Muscle of leg (tissue), 3 donors: ENCODE measurements at regions not wholly inside any gene's neighbourhood (a gene's known extent, or its start where the extent isn't known, plus 50 kb on each side); places are given as distances from the start of the nearest gene placed in this dataset.
"Not testable (repeated sequence)": the region's sequence is repeated elsewhere in the genome, so short reads cannot be mapped to it uniquely, and the experiment has no call there.

Source experiments
- DNase-seq: peaks from one replicate; pipeline ENCODE4 v3.0.0; 2013
- H3K27ac ChIP-seq: one replicate; pipeline ENCODE4 v1.5.1; 2013; ENCODE audit warnings: mild to moderate bottlenecking, low read length, control low read depth
- H3K27me3 ChIP-seq: one replicate; pipeline ENCODE4 v1.6.1; 2013; ENCODE audit warnings: low read length; ENCODE audit not compliant: control insufficient read depth, insufficient read depth
- H3K36me3 ChIP-seq: one replicate; pipeline ENCODE4 v1.6.1; 2013; ENCODE audit warnings: low read length; ENCODE audit not compliant: control insufficient read depth, insufficient read depth
- H3K4me1 ChIP-seq: one replicate; pipeline ENCODE4 v1.6.1; 2013; ENCODE audit warnings: low read length; ENCODE audit not compliant: control insufficient read depth, insufficient read depth
- H3K4me3 ChIP-seq: one replicate; pipeline ENCODE4 v1.5.1; 2013; ENCODE audit warnings: low read length, control low read depth
- H3K9me3 ChIP-seq: replicated peaks from 2 replicates; pipeline ENCODE4 v1.6.1; 2013; ENCODE audit warnings: low read depth, low read length; ENCODE audit not compliant: control insufficient read depth
- WGBS: methylation state at CpG from one replicate; pipeline ENCODE4 v1.1.5; 2013; ENCODE audit warnings: missing lambda C conversion rate; ENCODE audit not compliant: insufficient coverage; 5-methylcytosine and 5-hydroxymethylcytosine counted together

- peak; percentile 93 for DNase-seq
- no peaks in the 10 kb centered on the region for H3K27me3 ChIP-seq
- WGBS: 22% methylated on average over 9 of the region's 13 CpGs
- H3K4me1 ChIP-seq: peaks cover 13% of the 10 kb centered on the region
- H3K36me3 ChIP-seq: no peaks in the 10 kb centered on the region
- peak overlapping the region; percentile 90 for H3K27ac ChIP-seq
- H3K4me3 ChIP-seq: peak overlapping the region; percentile 8
- no peaks in the 10 kb centered on the region for H3K9me3 ChIP-seq
Observed at GRCh38 chr7:69365651-69366192, 232.6 kb upstream of the AUTS2 start.

GRCh38 chr7:69367780-69368179, 230.5 kb upstream of the AUTS2 start:
- Histone ChIP-seq H3K36me3 (no peaks in the 10 kb centered on the region), H3K4me3 (no peak overlapping the region), H3K27me3 (no peaks in the 10 kb centered on the region), H3K4me1 (peaks cover 13% of the 10 kb centered on the region), H3K27ac (peak overlapping the region; percentile 47), H3K9me3 (no peaks in the 10 kb centered on the region)
- DNase-seq: peak; percentile 85
- 34% methylated on average over 3 of the region's 8 CpGs for WGBS

- Histone ChIP-seq H3K36me3 (no peaks in the 10 kb centered on the region), H3K27me3 (no peaks in the 10 kb centered on the region), H3K9me3 (no peaks in the 10 kb centered on the region), H3K4me3 (no peak overlapping the region), H3K27ac (no peak overlapping the region), H3K4me1 (no peaks in the 10 kb centered on the region)
- DNase-seq: no peak
- WGBS: 38% methylated on average over 4 of the region's 6 CpGs
Observed at GRCh38 chr7:69373171-69374043, 224.9 kb upstream of the AUTS2 start.

GRCh38 chr7:69374044-69374425, 224.2 kb upstream of the AUTS2 start:
- WGBS: 14% methylated on average over 1 of the region's 5 CpGs
- Histone ChIP-seq H3K9me3 (no peaks in the 10 kb centered on the region), H3K36me3 (no peaks in the 10 kb centered on the region), H3K27me3 (no peaks in the 10 kb centered on the region), H3K4me1 (no peaks in the 10 kb centered on the region), H3K4me3 (no peak overlapping the region), H3K27ac (no peak overlapping the region)
- DNase-seq: peak; percentile 89

- H3K27me3 ChIP-seq: peaks cover 2% of the 10 kb centered on the region
- H3K36me3 ChIP-seq: no peaks in the 10 kb centered on the region
- DNase-seq: peak; percentile 54
- WGBS: 50% methylated on average over 2 of the region's 5 CpGs
- no peaks in the 10 kb centered on the region for H3K9me3 ChIP-seq
- H3K4me3 ChIP-seq: no peak overlapping the region
- no peaks in the 10 kb centered on the region for H3K4me1 ChIP-seq
- H3K27ac ChIP-seq: no peak overlapping the region
Observed at GRCh38 chr7:69377191-69377590, 221.1 kb upstream of the AUTS2 start.

GRCh38 chr7:69388452-69389137, 209.7 kb upstream of the AUTS2 start:
- H3K4me3 ChIP-seq: no peak overlapping the region

GRCh38 chr7:69389216-69389615, 209.1 kb upstream of the AUTS2 start:
- H3K36me3 ChIP-seq: no peaks in the 10 kb centered on the region

More at GRCh38 chr7:69388452-69389137, 209.7 kb upstream of the AUTS2 start:
- no peaks in the 10 kb centered on the region for H3K36me3 ChIP-seq
- 80% methylated on average over 1 of the region's 8 CpGs for WGBS
- DNase-seq: no peak
- no peaks in the 10 kb centered on the region for H3K9me3 ChIP-seq
- H3K4me1 ChIP-seq: no peaks in the 10 kb centered on the region
- no peaks in the 10 kb centered on the region for H3K27me3 ChIP-seq
- H3K27ac ChIP-seq: no peak overlapping the region

GRCh38 chr7:69393912-69394311, 204.4 kb upstream of the AUTS2 start:
- H3K36me3 ChIP-seq, H3K4me1 ChIP-seq, H3K4me3 ChIP-seq, DNase-seq, H3K27me3 ChIP-seq, H3K27ac ChIP-seq, H3K9me3 ChIP-seq: not testable (repeated sequence)
- 92% methylated on average over 27 of the region's 30 CpGs for WGBS

More at GRCh38 chr7:69389216-69389615, 209.1 kb upstream of the AUTS2 start:
- 89% methylated on average over 2 of the region's 4 CpGs for WGBS
- no peak overlapping the region for H3K4me3 ChIP-seq
- DNase-seq: no peak
- no peaks in the 10 kb centered on the region for H3K4me1 ChIP-seq
- no peak overlapping the region for H3K27ac ChIP-seq
- no peaks in the 10 kb centered on the region for H3K27me3 ChIP-seq
- no peaks in the 10 kb centered on the region for H3K9me3 ChIP-seq

- peak; percentile 87 for DNase-seq
- 87% methylated on average over 5 of the region's 8 CpGs for WGBS
- H3K4me3 ChIP-seq: no peak overlapping the region
- no peaks in the 10 kb centered on the region for H3K36me3 ChIP-seq
- peaks cover 4% of the 10 kb centered on the region for H3K4me1 ChIP-seq
- H3K27ac ChIP-seq: no peak overlapping the region
- H3K9me3 ChIP-seq: no peaks in the 10 kb centered on the region
- H3K27me3 ChIP-seq: no peaks in the 10 kb centered on the region
Observed at GRCh38 chr7:69395061-69395714, 203.1 kb upstream of the AUTS2 start.

- 100% methylated on average over 1 of the region's 4 CpGs for WGBS
Observed at GRCh38 chr7:69398986-69399385, 199.3 kb upstream of the AUTS2 start.

More at GRCh38 chr7:69398986-69399385, 199.3 kb upstream of the AUTS2 start:
- H3K4me1 ChIP-seq: peaks cover 4% of the 10 kb centered on the region
- H3K27me3 ChIP-seq: no peaks in the 10 kb centered on the region
- H3K9me3 ChIP-seq: no peaks in the 10 kb centered on the region
- DNase-seq: no peak
- no peak overlapping the region for H3K27ac ChIP-seq
- H3K4me3 ChIP-seq: no peak overlapping the region
- no peaks in the 10 kb centered on the region for H3K36me3 ChIP-seq
